ENCODE measurements at regions not wholly inside any gene's neighbourhood (a gene's known extent, or its start where the extent isn't known, plus 50 kb on each side); places are given as distances from the start of the nearest gene placed in this dataset.

- TF ChIP-seq YY1 (IDR thresholded peaks at IDR 0.05; ENCODE audit: low read depth) (no peak), CTCF (IDR thresholded peaks at IDR 0.05) (no peak), MAX (IDR thresholded peaks at IDR 0.05; ENCODE audit: low read depth) (no peak), RAD21 (IDR thresholded peaks at IDR 0.05; ENCODE audit: low read length) (no peak)
- TF ChIP-seq, protein P1, sequence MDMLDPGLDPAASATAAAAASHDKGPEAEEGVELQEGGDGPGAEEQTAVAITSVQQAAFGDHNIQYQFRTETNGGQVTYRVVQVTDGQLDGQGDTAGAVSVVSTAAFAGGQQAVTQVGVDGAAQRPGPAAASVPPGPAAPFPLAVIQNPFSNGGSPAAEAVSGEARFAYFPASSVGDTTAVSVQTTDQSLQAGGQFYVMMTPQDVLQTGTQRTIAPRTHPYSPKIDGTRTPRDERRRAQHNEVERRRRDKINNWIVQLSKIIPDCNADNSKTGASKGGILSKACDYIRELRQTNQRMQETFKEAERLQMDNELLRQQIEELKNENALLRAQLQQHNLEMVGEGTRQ (IDR thresholded peaks at IDR 0.05; ENCODE audit: borderline replicate concordance, low read depth, low read length) = no peak
Measured at GRCh38 chr2:744088-744487, 66.9 kb upstream of the TMEM18 start.
